H9 (cell line): ENCODE measurements at regions not wholly inside any gene's neighbourhood (a gene's known extent, or its start where the extent isn't known, plus 50 kb on each side); places are given as distances from the start of the nearest gene placed in this dataset.

ENCODE experiments used
- DNase-seq: peaks from one replicate; pipeline ENCODE4 v3.0.0-alpha.2; 2017
- H2AFZ ChIP-seq: one replicate; pipeline ENCODE4 v1.6.1; 2013; ENCODE audit warnings: mild to moderate bottlenecking, low read length, control low read depth, moderate library complexity
- H2AK5ac ChIP-seq: 2 replicates; pipeline ENCODE4 v1.6.1; 2013; ENCODE audit warnings: low read length, control low read depth, mixed read lengths; ENCODE audit not compliant: insufficient read length
- H2BK120ac ChIP-seq: one replicate; pipeline ENCODE4 v1.6.1; 2013; ENCODE audit warnings: low read depth, mild to moderate bottlenecking, low read length, control low read depth, inconsistent platforms; ENCODE audit not compliant: poor library complexity, severe bottlenecking
- H2BK12ac ChIP-seq: 2 replicates; pipeline ENCODE4 v1.6.1; 2013; ENCODE audit warnings: low read length, control low read depth, mixed read lengths, low read depth; ENCODE audit not compliant: insufficient read length
- H2BK15ac ChIP-seq: 2 replicates; pipeline ENCODE4 v1.6.1; 2013; ENCODE audit warnings: low read depth, low read length, control low read depth
- H2BK20ac ChIP-seq: one replicate; pipeline ENCODE4 v1.6.1; 2013; ENCODE audit warnings: low read depth, mild to moderate bottlenecking, low read length, control low read depth, inconsistent platforms; ENCODE audit not compliant: poor library complexity, severe bottlenecking
- H2BK5ac ChIP-seq: 2 replicates; pipeline ENCODE4 v1.6.1; 2013; ENCODE audit warnings: low read length, control low read depth, mixed read lengths; ENCODE audit not compliant: insufficient read length
- H3K14ac ChIP-seq: 2 replicates; pipeline ENCODE4 v1.6.1; 2013; ENCODE audit warnings: low read length, control low read depth; ENCODE audit not compliant: insufficient read depth
- H3K18ac ChIP-seq: 2 replicates; pipeline ENCODE4 v1.6.1; 2013; ENCODE audit warnings: low read depth, mild to moderate bottlenecking, mixed read lengths, low read length, control low read depth; ENCODE audit not compliant: insufficient read length
- H3K23ac ChIP-seq: 2 replicates; pipeline ENCODE4 v1.6.1; 2013; ENCODE audit warnings: low read length, control low read depth, mixed read lengths, low read depth; ENCODE audit not compliant: insufficient read length
- H3K23me2 ChIP-seq: 2 replicates; pipeline ENCODE4 v1.6.1; 2013; ENCODE audit warnings: low read depth, mild to moderate bottlenecking, mixed read lengths, low read length, control low read depth; ENCODE audit not compliant: insufficient read length, poor library complexity, severe bottlenecking
- H3K27ac ChIP-seq: 2 replicates; pipeline ENCODE4 v1.5.1; 2013; ENCODE audit warnings: low read length, control low read depth, mixed read lengths, low read depth; ENCODE audit not compliant: insufficient read length
- H3K27me3 ChIP-seq: 2 replicates; pipeline ENCODE4 v1.6.1; 2013; ENCODE audit warnings: low read length, control low read depth, inconsistent platforms; ENCODE audit not compliant: insufficient read depth
- H3K4ac ChIP-seq: 2 replicates; pipeline ENCODE4 v1.6.1; 2013; ENCODE audit warnings: low read depth, mild to moderate bottlenecking, control low read depth, inconsistent platforms, low read length, moderate library complexity
- H3K4me1 ChIP-seq: 2 replicates; pipeline ENCODE4 v1.6.1; 2013; ENCODE audit warnings: low read length, control low read depth, inconsistent platforms; ENCODE audit not compliant: insufficient read depth
- H3K4me2 ChIP-seq: 2 replicates; pipeline ENCODE4 v1.6.1; 2013; ENCODE audit warnings: low read length, control low read depth, mixed read lengths; ENCODE audit not compliant: insufficient read length, insufficient read depth
- H3K56ac ChIP-seq: 2 replicates; pipeline ENCODE4 v1.6.1; 2013; ENCODE audit warnings: low read depth, mild to moderate bottlenecking, mixed read lengths, low read length, control low read depth; ENCODE audit not compliant: insufficient read length
- H3K79me1 ChIP-seq: 2 replicates; pipeline ENCODE4 v1.6.1; 2013; ENCODE audit warnings: low read depth, mild to moderate bottlenecking, moderate library complexity, low read length, control low read depth, inconsistent platforms; ENCODE audit not compliant: insufficient read depth, poor library complexity, severe bottlenecking
- H3K79me2 ChIP-seq: 2 replicates; pipeline ENCODE4 v1.6.1; 2013; ENCODE audit warnings: low read length, control low read depth, inconsistent platforms; ENCODE audit not compliant: insufficient read depth
- H3K9ac ChIP-seq: 2 replicates; pipeline ENCODE4 v1.6.1; 2013; ENCODE audit warnings: low read length, control low read depth, mixed read lengths; ENCODE audit not compliant: insufficient read length; ENCODE audit errors: extremely low read depth
- H3K9me3 ChIP-seq: one replicate; pipeline ENCODE4 v1.6.1; 2013; ENCODE audit warnings: low read depth, low read length, inconsistent platforms; ENCODE audit not compliant: control insufficient read depth
- H3T11ph ChIP-seq: one replicate; pipeline ENCODE4 v1.6.1; 2013; ENCODE audit warnings: mild to moderate bottlenecking, low read length, control low read depth, inconsistent platforms
- H4K20me1 ChIP-seq: one replicate; pipeline ENCODE4 v1.6.1; 2013; ENCODE audit not compliant: control insufficient read depth, insufficient read length, insufficient read depth
- H4K5ac ChIP-seq: 2 replicates; pipeline ENCODE4 v1.6.1; 2013; ENCODE audit warnings: low read depth, mild to moderate bottlenecking, mixed read lengths, low read length, control low read depth; ENCODE audit not compliant: insufficient read length
- H4K8ac ChIP-seq: replicated peaks from 2 replicates; pipeline ENCODE4 v1.6.1; 2013; ENCODE audit warnings: low read length, control low read depth, mixed read lengths, low read depth; ENCODE audit not compliant: insufficient read length
- H4K91ac ChIP-seq: 2 replicates; pipeline ENCODE4 v1.6.1; 2013; ENCODE audit warnings: low read depth, mild to moderate bottlenecking, moderate library complexity, mixed read lengths, low read length, control low read depth; ENCODE audit not compliant: insufficient read length
- H3K27ac Mint-ChIP-seq, 3 experiments: 2 replicates in 2 of 3; 3 replicates in 1 of 3; pipeline ENCODE4 v1.8.0; 2020 to 2021; ENCODE audit warnings: mixed read lengths in 3 of 3, mild to moderate bottlenecking in 1 of 3, moderate library complexity in 1 of 3
- H3K27me3 Mint-ChIP-seq: 2 replicates; pipeline ENCODE4 v1.8.0; 2021; ENCODE audit warnings: low read depth, mild to moderate bottlenecking, moderate library complexity, mixed read lengths
- H3K36me3 Mint-ChIP-seq, 3 experiments: 2 replicates in 2 of 3; 3 replicates in 1 of 3; pipeline ENCODE4 v1.8.0; 2020 to 2021; ENCODE audit warnings: low read depth in 3 of 3, mixed read lengths in 3 of 3; ENCODE audit not compliant: insufficient read depth in 1 of 3
- H3K4me1 Mint-ChIP-seq, 2 experiments: 2 replicates each; pipeline ENCODE4 v1.8.0; 2020; ENCODE audit warnings: mixed read lengths in 2 of 2
- H3K4me3 Mint-ChIP-seq, 2 experiments: 2 replicates in 1 of 2; 3 replicates in 1 of 2; pipeline ENCODE4 v1.8.0; 2020 to 2021; ENCODE audit warnings: mild to moderate bottlenecking in 2 of 2, mixed read lengths in 2 of 2, moderate library complexity in 1 of 2
- H3K9me3 Mint-ChIP-seq, 2 experiments: 2 replicates in 1 of 2; 3 replicates in 1 of 2; pipeline ENCODE4 v1.8.0; 2020; ENCODE audit warnings: mild to moderate bottlenecking in 2 of 2, mixed read lengths in 2 of 2, moderate library complexity in 1 of 2
- WGBS: extraction: QIAGEN DNeasy Blood & Tissue Kit; methylation state at CpG from one replicate; pipeline ENCODE4 v1.1.7; 2013; ENCODE audit warnings: missing lambda C conversion rate, low lambda C conversion rate, mixed read lengths; ENCODE audit not compliant: insufficient read length; ENCODE audit errors: extremely low coverage; 5-methylcytosine and 5-hydroxymethylcytosine counted together
- TF ChIP-seq, protein P1 (sequence below): fragments of 200-600 bp; sonication (generic); conservative IDR thresholded peaks from 3 replicates; pipeline ENCODE4 v1.8.0; 2021; ENCODE audit warnings: antibody characterized with exemption, mild to moderate bottlenecking

DNA sequence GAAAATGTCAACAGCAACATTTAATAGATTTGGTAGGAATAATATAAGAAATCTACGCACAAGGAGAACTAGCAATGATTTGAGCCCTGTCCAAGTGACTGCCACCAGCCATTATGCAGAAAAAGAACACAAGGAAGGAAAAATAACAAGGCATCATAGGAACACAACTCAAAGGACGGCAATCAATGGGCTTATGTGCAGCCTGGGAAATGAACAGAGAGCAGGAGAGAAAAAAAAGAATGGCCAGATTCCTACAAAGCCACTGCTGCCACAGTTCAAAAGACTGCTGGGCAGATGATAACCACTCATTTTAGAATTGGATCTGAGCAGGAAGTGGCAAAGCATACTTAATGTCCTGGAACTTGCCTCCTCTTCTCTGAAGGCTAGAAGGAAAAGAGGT is 274.3 kb upstream of the CAMK1G start:
- Histone ChIP-seq H3K9ac (no peak overlapping the region), H3K79me1 (no peaks in the 10 kb centered on the region), H3K79me2 (no peaks in the 10 kb centered on the region), H4K20me1 (no peaks in the 10 kb centered on the region), H3K56ac (no peak overlapping the region), H4K8ac (no peak overlapping the region), H3T11ph (no peak overlapping the region), H2BK5ac (no peak overlapping the region), H3K23me2 (no peaks in the 10 kb centered on the region), H3K18ac (no peak overlapping the region), H3K27me3 (no peaks in the 10 kb centered on the region), H2BK120ac (no peak overlapping the region), H3K4me1 (no peaks in the 10 kb centered on the region), H3K4ac (no peak overlapping the region), H3K9me3 (no peaks in the 10 kb centered on the region), H2AK5ac (no peak overlapping the region), H4K5ac (no peak overlapping the region), H3K27ac (no peak overlapping the region), H3K23ac (no peak overlapping the region), H4K91ac (no peak overlapping the region), H3K14ac (no peak overlapping the region), H2AFZ (no peak overlapping the region), H2BK20ac (no peak overlapping the region), H2BK15ac (no peak overlapping the region), H2BK12ac (no peak overlapping the region), H3K4me2 (no peak overlapping the region)
- H3K4me1 Mint-ChIP-seq: peaks cover 12 to 14% of the 10 kb centered on the region in 2 experiments
- no peak overlapping the region for H3K4me3 Mint-ChIP-seq
- no peaks in the 10 kb centered on the region for H3K36me3 Mint-ChIP-seq
- H3K27me3 Mint-ChIP-seq: no peaks in the 10 kb centered on the region; the same call in 1 of the 2 replicates
- H3K27ac Mint-ChIP-seq: no peak overlapping the region
- WGBS: no CpG with 5 or more reads among the region's 2 CpGs
- H3K9me3 Mint-ChIP-seq: no peaks in the 10 kb centered on the region
- TF ChIP-seq, protein P1, sequence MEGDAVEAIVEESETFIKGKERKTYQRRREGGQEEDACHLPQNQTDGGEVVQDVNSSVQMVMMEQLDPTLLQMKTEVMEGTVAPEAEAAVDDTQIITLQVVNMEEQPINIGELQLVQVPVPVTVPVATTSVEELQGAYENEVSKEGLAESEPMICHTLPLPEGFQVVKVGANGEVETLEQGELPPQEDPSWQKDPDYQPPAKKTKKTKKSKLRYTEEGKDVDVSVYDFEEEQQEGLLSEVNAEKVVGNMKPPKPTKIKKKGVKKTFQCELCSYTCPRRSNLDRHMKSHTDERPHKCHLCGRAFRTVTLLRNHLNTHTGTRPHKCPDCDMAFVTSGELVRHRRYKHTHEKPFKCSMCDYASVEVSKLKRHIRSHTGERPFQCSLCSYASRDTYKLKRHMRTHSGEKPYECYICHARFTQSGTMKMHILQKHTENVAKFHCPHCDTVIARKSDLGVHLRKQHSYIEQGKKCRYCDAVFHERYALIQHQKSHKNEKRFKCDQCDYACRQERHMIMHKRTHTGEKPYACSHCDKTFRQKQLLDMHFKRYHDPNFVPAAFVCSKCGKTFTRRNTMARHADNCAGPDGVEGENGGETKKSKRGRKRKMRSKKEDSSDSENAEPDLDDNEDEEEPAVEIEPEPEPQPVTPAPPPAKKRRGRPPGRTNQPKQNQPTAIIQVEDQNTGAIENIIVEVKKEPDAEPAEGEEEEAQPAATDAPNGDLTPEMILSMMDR: no peak
- no peak for DNase-seq
